Testis (tissue), 2 donors: ENCODE measurements at regions not wholly inside any gene's neighbourhood (a gene's known extent, or its start where the extent isn't known, plus 50 kb on each side); places are given as distances from the start of the nearest gene placed in this dataset.

Experiments used
- CTCF ChIP-seq, 3 experiments: fragments of 450-650 bp in 2 of 3; fragments of 200-600 bp in 1 of 3; sonication (generic) in 1 of 3; IDR thresholded peaks; one replicate each; pipeline ENCODE4 v1.5.1; 2016 to 2019; ENCODE audit warnings: antibody characterized with exemption in 3 of 3, mild to moderate bottlenecking in 2 of 3, moderate library complexity in 1 of 3
- POLR2A ChIP-seq: fragments of 450-650 bp; IDR thresholded peaks from one replicate; pipeline ENCODE4 v1.6.1; 2017; ENCODE audit warnings: antibody characterized with exemption, mild to moderate bottlenecking, moderate library complexity

- TF ChIP-seq CTCF (IDR thresholded peaks at IDR 0.05) (no peak), POLR2A (no peak)
Measured at GRCh38 chrX:134174273-134174660, 62.7 kb upstream of the CCDC160 start.
